GM12864 (cell line): ENCODE measurements at regions not wholly inside any gene's neighbourhood (a gene's known extent, or its start where the extent isn't known, plus 50 kb on each side); places are given as distances from the start of the nearest gene placed in this dataset.

Experiments used
- DNase-seq: peaks from one replicate; pipeline ENCODE4 v3.0.0-alpha.2; 2011; ENCODE audit warnings: low read depth
- H3K4me3 ChIP-seq: 2 replicates; pipeline ENCODE4 v1.5.1; 2011; ENCODE audit warnings: mild to moderate bottlenecking, low read depth, low read length, control low read depth
- CTCF ChIP-seq: IDR thresholded peaks from 2 replicates; pipeline ENCODE4 v1.5.1; 2011; ENCODE audit warnings: low read depth, mild to moderate bottlenecking, moderate library complexity, low read length, control low read depth, inconsistent platforms; ENCODE audit errors: missing control alignments

GRCh38 chr1:36570478-36571060, 87.9 kb upstream of the CSF3R start:
- DNase-seq: no peak
- TF ChIP-seq CTCF: no peak
- no peak overlapping the region for H3K4me3 ChIP-seq

GRCh38 chr1:36570006-36570405, 87.3 kb upstream of the CSF3R start:
- no peak overlapping the region for H3K4me3 ChIP-seq
- DNase-seq: no peak
- TF ChIP-seq CTCF: no peak

GRCh38 chr1:36567601-36568341, 85.1 kb upstream of the CSF3R start:
- H3K4me3 ChIP-seq: no peak overlapping the region
- no peak for DNase-seq
- no peak for TF ChIP-seq CTCF

- TF ChIP-seq CTCF: no peak
- no peak overlapping the region for H3K4me3 ChIP-seq
- no peak for DNase-seq
These were observed 83.1 kb upstream of the CSF3R start for GRCh38 chr1:36565576-36566501.

GRCh38 chr1:36562181-36562685, 79.5 kb upstream of the CSF3R start:
- no peak for TF ChIP-seq CTCF
- no peak overlapping the region for H3K4me3 ChIP-seq
- no peak for DNase-seq

- DNase-seq: no peak
- no peak for TF ChIP-seq CTCF
- no peak overlapping the region for H3K4me3 ChIP-seq
These were observed 78.6 kb upstream of the CSF3R start for GRCh38 chr1:36561361-36561724.
